ENCODE measurements at regions not wholly inside any gene's neighbourhood (a gene's known extent, or its start where the extent isn't known, plus 50 kb on each side); places are given as distances from the start of the nearest gene placed in this dataset.
"Not testable (repeated sequence)": the region's sequence is repeated elsewhere in the genome, so short reads cannot be mapped to it uniquely, and the experiment has no call there.

- no peak for DNase-seq
These were observed 201.3 kb downstream of the SLITRK6 start for GRCh38 chr13:85597790-85598500.

GRCh38 chr13:85592211-85592610 is 207.0 kb downstream of the SLITRK6 start:
- DNase-seq: no peak

GRCh38 chr13:85590231-85590931 is 208.8 kb downstream of the SLITRK6 start:
- no peak for DNase-seq

- DNase-seq: no peak
These were observed 210.2 kb downstream of the SLITRK6 start for GRCh38 chr13:85589021-85589420.

- DNase-seq: no peak
These were observed 210.9 kb downstream of the SLITRK6 start for GRCh38 chr13:85588359-85588758.

GRCh38 chr13:85586856-85587255 is 212.4 kb downstream of the SLITRK6 start:
- DNase-seq: no peak

GRCh38 chr13:85586422-85586831 is 212.8 kb downstream of the SLITRK6 start:
- DNase-seq: no peak

- DNase-seq: no peak
These were observed 216.3 kb downstream of the SLITRK6 start for GRCh38 chr13:85582890-85583289.

- DNase-seq: no peak
These were observed 224.1 kb downstream of the SLITRK6 start for GRCh38 chr13:85575110-85575509.

GRCh38 chr13:85567909-85568308 is 231.3 kb downstream of the SLITRK6 start:
- DNase-seq: no peak

GRCh38 chr13:85565652-85566051 is 233.6 kb downstream of the SLITRK6 start:
- no peak for DNase-seq

GRCh38 chr13:85564598-85564997 is 234.6 kb downstream of the SLITRK6 start:
- no peak for DNase-seq

- no peak for DNase-seq
These were observed 236.9 kb downstream of the SLITRK6 start for GRCh38 chr13:85562282-85562681.

GRCh38 chr13:85557691-85558467 is 241.3 kb downstream of the SLITRK6 start:
- DNase-seq: no peak

- DNase-seq: no peak
These were observed 248.2 kb downstream of the SLITRK6 start for GRCh38 chr13:85551012-85551411.

- DNase-seq: no peak
These were observed 249.4 kb downstream of the SLITRK6 start for GRCh38 chr13:85549819-85550218.

GRCh38 chr13:85548845-85549244 is 250.4 kb downstream of the SLITRK6 start:
- not testable (repeated sequence) for DNase-seq

GRCh38 chr13:85545771-85546170 is 253.4 kb downstream of the SLITRK6 start:
- DNase-seq: no peak

- no peak for DNase-seq
These were observed 254.5 kb downstream of the SLITRK6 start for GRCh38 chr13:85544756-85545155.

GRCh38 chr13:85543144-85543543 is 256.1 kb downstream of the SLITRK6 start:
- no peak for DNase-seq

GRCh38 chr13:85541476-85541875 is 257.7 kb downstream of the SLITRK6 start:
- DNase-seq: no peak

GRCh38 chr13:85538957-85539356 is 260.3 kb downstream of the SLITRK6 start:
- DNase-seq: no peak

GRCh38 chr13:85537601-85538000 is 261.6 kb downstream of the SLITRK6 start:
- DNase-seq: no peak

- DNase-seq: no peak
These were observed 262.5 kb downstream of the SLITRK6 start for GRCh38 chr13:85536706-85537105.

All from activated naive CD4-positive, alpha-beta T cell treated with Interleukin-2 at 50 U/mL for 16 hours (primary cell).